Mammary epithelial cell (primary cell): ENCODE measurements at regions not wholly inside any gene's neighbourhood (a gene's known extent, or its start where the extent isn't known, plus 50 kb on each side); places are given as distances from the start of the nearest gene placed in this dataset.

Experiments
- CTCF ChIP-seq, 2 donors: IDR thresholded peaks in 1 of 2; conservative IDR thresholded peaks in 1 of 2; 2 replicates each; pipeline ENCODE4 v1.5.1; 2011 to 2012; ENCODE audit warnings: inconsistent platforms in 2 of 2, low read length in 2 of 2, mild to moderate bottlenecking in 2 of 2, control low read depth in 1 of 2, low read depth in 1 of 2; ENCODE audit not compliant: insufficient read depth in 1 of 2; ENCODE audit errors: extremely low read depth in 1 of 2
- EZH2 ChIP-seq: IDR thresholded peaks from 2 replicates; pipeline ENCODE4 v1.6.1; 2012; ENCODE audit warnings: low read length, inconsistent platforms, borderline replicate concordance

- TF ChIP-seq EZH2 (no peak), CTCF (conservative IDR thresholded peaks at IDR 0.05 in 1 of 2, IDR thresholded peaks at IDR 0.05 in 1 of 2; ENCODE audit: extremely low read depth in 1 of 2, insufficient read depth in 1 of 2, low read depth in 1 of 2, low read length in 2 of 2) (no peak)
Observed at GRCh38 chr5:101580591-101580990, 677.5 kb upstream of the ST8SIA4 start.
